GM04504 (cell line): ENCODE measurements at regions not wholly inside any gene's neighbourhood (a gene's known extent, or its start where the extent isn't known, plus 50 kb on each side); places are given as distances from the start of the nearest gene placed in this dataset.

Experiments used
- DNase-seq: peaks from one replicate; pipeline ENCODE4 v3.0.0-alpha.2; 2012; ENCODE audit warnings: low read depth

- no peak for DNase-seq
These were observed 181.9 kb downstream of the LMO4 start for GRCh38 chr1:87510540-87510939.

DNA sequence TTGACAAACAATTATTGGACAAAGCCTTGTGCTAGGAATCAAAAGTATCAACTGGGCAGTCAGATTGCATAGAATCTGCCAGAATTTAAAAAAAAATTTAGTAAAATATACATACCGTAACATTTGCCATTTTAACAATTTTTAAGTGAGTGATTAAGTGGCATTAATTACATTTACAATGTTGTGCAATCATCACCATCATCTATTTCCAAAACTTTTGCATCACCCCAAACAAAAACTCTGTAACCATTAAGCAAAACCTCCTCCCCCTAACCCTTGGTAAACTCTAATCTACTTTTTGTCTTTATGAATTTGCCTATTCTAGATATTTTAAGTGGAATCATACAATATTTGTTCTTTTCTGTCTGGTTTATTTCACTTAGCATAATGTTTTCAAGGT, 182.8 kb downstream of the LMO4 start:
- no peak for DNase-seq

DNA sequence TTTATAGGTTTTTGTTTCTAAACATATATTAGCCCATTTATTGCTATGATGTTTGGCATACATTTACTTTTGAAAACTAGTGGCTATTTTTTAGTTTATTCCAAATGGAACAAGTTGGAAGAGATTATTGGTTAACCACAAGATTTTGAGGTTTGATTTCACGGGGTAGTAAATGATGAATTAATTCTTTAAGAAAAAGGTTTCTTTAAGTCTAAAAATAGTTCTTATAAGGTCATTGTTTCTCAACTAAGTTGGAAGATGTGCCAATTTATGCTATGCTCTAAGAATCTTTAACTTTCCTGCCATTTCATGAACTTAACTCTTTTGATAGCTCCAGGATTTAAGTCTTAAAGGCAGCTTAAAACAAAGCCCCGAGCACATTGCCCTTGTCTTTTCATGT, 183.8 kb downstream of the LMO4 start:
- no peak for DNase-seq

GRCh38 chr1:87513255-87513654, 184.6 kb downstream of the LMO4 start:
- no peak for DNase-seq

DNA sequence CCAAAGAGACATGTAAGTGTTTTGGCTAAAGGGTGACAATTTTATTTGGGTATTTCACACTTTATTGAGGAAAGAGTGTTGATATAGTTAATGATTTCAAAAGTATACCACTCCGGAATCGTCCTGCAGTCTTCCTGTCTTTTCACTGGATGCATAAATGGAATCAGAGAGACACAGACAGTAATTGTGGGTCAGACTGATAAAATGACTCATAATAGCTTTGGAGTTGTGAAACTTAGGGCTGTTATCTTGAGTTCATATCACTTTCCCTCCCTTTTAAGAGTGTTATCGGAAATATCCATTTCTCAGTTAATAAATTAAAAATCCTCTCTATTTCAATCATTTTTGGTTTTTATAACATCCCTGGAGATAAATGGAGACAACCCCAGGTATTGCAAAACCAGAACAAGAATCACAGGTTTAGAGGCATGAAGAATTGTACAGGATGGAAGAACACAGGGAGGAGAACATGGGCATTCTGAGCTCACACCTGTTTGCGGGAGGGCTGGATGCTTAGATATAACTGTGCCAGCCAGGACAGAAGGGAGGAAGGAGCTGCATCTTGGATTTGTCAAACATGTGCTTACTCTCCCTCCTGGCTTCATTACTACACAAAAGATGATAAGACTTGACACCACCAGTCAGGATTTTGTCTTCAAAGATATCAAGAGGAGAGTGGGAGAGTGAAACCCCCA, 185.4 kb downstream of the LMO4 start:
- no peak for DNase-seq

DNA sequence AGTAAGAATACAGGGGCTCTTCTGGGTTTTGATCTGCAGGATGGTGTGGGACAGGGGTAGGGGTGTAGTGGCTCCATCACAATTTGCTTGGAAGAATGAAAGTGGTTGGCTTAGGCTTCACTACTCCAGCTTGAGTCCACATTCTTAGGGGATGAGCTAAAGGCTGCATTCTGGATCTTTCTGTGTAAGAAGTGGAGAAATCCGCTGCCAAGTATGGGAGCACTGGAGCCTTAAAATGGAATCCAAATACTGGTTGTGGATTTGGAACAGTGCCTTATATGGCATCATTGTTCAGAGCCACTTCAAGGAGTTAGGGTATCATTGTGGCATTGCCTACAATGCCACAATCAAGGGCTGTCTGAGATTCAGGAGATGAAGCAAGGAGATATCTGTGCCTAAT, 187.1 kb downstream of the LMO4 start:
- no peak for DNase-seq

GRCh38 chr1:87518794-87519193, 190.1 kb downstream of the LMO4 start:
- DNase-seq, result no peak

GRCh38 chr1:87521452-87521851, 192.8 kb downstream of the LMO4 start:
- no peak for DNase-seq

GRCh38 chr1:87523466-87523865, 194.8 kb downstream of the LMO4 start:
- DNase-seq, result no peak

DNA sequence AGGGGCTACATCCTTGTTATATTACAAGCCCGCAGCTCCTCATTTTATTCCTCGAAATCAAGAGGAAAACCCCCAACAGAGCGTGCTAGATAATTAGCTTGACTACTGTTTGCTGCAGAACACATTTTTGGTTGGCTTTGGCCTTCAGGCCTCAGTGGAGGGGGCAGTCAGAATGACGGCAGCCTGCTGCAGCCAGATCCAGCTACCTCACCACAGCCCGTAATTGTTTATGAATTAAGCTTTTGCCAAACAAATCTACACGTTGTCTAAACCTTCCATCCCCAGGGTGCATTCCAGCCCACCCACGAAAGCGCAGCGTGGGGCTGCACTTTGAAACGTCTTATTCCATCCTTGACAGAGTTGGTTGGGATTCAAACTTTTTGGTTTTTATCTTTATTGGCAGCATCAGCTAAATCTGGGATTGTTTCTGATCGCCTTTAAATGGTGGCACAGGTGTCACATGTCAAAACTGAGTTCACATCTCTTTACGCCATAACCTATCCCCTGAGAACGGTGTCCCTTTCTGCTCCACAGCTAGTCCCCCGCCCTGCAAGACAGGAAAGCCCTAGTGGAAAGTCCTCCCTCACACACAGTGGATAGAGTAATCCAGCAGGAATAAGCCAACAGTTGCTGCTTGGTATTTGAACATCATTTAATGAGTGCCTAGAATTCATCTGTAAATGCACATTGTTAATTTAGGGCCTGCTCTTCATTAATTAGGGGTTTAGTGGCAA, 195.5 kb downstream of the LMO4 start:
- DNase-seq, result no peak

GRCh38 chr1:87528754-87529517, 200.3 kb downstream of the LMO4 start:
- DNase-seq, result no peak

- DNase-seq, result no peak
These were observed 201.5 kb downstream of the LMO4 start for GRCh38 chr1:87530042-87530807.

GRCh38 chr1:87535551-87535950, 206.9 kb downstream of the LMO4 start:
- DNase-seq, result no peak

- no peak for DNase-seq
These were observed 210.5 kb downstream of the LMO4 start for GRCh38 chr1:87539147-87539546.

- no peak for DNase-seq
These were observed 214.0 kb downstream of the LMO4 start for GRCh38 chr1:87542697-87543096.

DNA sequence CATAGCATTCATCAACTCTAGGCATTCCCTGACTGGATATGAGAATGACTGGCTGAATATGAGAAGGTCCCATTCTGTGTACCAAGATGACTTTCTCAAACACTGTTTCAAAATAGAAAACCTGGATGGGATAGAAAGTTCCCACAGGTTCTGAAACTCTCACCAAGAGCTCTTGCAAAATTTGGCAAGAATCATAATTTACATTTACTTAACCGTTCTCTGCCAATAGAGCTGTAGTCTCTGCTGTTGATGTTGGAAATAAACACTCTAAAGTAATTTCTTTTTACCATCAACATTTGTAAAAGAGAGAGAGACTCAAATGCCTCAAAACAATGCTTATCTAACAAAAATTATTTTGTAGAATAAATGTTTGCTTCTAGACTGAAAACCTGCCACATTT, 221.1 kb downstream of the LMO4 start:
- no peak for DNase-seq

- no peak for DNase-seq
These were observed 224.8 kb downstream of the LMO4 start for GRCh38 chr1:87553511-87553910.

- DNase-seq, result no peak
These were observed 226.7 kb downstream of the LMO4 start for GRCh38 chr1:87555366-87555765.

- no peak for DNase-seq
These were observed 227.6 kb downstream of the LMO4 start for GRCh38 chr1:87556326-87556725.

DNA sequence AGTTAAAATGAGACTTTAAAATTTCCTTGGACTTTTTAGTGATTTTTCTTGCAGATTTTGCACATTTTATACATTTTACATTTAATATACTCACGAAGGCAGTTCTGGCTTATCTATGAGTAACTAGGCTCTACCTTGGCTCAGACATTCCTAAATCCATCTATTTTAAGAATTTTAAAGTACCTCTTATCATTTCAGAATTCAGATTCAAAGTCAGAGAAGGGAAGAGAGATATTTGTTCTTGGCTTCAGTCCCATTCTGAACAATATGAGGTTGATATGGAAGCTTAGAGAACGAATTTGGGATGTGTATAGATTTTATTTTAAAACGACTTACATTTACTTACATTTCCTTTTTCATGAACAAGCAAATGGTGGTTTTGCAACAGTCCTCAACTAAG, 230.2 kb downstream of the LMO4 start:
- DNase-seq, result no peak

GRCh38 chr1:87560137-87560536, 231.5 kb downstream of the LMO4 start:
- DNase-seq, result no peak

DNA sequence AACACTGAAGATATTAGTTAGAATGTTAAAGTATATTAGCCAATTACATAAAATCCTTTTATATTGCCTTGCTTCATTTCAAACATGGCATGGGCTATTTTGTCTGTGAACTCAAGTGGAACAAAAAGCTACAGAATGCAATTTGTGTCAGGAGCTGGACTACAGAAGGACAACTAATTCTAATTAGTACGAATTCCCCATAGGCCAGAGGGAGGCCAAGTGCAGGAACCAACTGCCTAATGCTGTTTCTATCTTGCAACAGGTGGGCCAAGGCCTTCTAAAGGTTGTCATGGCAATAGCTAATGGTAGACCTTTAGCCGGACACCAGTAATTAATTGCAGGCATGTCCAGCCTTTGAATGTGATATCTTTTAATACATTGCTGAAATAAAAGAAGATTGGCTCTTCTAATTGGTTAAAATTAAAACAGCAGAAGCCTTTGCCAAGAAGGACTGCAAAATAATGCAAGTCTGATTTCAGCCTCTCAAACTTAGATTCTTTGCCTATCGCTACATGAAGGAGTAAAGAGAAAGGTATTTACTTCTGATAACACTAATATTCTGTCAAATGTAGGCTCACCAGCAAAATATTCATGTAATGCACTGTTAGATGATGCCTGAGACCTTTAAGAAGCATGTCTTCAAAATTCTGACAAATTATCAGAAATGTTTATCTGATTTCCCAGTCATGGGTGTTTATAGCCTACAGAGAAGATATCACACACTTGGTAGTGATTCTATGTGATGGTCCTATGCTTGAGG, 232.1 kb downstream of the LMO4 start:
- DNase-seq, result no peak
